NCI-H2107 treated with DMSO at 0.1 percent for 48 hours (cell line): ENCODE measurements at regions not wholly inside any gene's neighbourhood (a gene's known extent, or its start where the extent isn't known, plus 50 kb on each side); places are given as distances from the start of the nearest gene placed in this dataset.

Source experiments
- DNase-seq: peaks from one replicate; lab custom pipeline; 2025; ENCODE audit not compliant: unreplicated experiment; lab: John Stamatoyannopoulos, UW

DNA sequence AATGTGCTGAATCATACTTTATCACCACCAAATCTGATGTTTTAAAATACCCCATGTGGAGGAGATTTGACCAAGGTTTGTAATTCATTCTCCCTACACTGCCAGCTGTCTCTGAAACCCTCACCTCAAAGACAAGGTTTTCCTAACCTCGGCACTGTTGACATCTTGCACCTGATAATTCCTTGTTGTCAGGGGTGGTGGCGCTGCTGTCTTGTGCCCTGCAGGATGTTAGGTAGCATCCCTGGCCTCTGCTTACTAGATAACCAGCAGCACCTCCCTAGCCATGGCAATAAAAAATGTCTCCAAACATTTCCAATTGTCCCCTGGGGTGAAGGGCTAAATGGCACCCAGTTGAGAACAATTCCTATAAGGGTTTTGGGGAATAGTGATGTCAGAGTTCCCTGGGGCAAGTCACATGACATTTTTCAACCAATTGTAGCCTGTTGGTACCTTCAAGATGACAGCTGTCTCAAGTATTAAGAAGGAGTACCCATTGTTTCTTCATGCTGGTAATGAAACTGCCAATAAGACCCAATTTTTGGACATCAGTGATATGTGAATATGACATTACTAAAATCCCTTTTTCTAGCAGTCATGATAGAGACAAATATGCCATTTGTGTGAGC is 160.6 kb upstream of the PLCXD3 start:
- no peak for DNase-seq

DNA sequence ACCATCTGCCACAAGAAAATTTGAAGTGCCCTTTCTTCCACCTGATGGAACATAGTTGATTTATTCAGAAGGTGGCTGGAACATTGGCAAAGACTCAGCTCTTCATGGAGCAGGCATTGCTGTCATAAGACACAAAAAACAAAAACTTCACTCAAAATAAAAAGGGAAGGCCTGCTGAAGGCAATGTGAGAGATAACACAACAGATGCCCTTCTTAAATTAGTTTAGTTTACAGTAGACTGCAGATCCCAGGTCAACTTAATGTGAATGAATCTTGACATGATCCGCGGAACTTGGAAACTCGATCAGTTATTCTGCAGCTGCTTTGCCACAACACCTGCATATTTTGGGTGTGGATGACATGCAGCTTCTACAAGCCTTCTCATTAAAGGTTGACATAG is 159.8 kb upstream of the PLCXD3 start:
- DNase-seq = no peak

DNA sequence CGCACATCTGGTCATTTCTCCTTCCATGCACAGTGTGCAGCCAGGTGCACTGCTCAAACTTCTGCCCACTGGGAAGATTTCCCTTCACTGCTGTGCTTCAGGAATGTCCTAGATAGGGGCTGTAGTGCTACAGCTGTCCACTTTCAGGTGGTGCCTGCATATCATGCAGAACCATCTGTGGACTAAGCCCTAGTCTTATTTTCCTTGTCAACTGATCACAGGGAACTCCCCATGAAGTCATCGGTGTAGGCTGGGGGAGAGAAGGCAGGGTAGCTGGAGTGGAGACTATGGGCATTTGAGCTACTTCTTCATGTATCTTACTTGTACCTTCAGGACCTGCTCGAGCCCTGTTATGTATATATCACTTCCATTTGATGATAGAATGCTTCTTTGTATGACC is 150.9 kb upstream of the PLCXD3 start:
- no peak for DNase-seq

DNA sequence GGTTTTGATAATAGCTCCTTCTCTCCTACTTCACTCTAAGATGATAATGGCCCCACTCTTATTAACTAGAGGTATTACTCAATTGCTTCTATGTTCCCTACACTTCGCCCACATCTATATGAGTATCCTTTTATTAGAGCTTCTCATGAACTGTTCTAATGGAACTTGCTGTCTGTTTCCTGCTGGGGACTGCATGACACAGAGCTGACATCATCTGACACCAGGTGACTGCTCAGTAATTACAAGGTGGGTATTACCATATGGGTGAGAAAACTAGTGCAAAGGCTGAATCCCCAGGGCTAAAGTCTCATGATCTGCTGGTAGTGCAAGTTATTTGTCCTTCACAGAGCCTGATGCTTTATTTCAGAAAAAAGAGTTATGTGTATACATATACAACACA is 146.2 kb upstream of the PLCXD3 start:
- DNase-seq = no peak

DNA sequence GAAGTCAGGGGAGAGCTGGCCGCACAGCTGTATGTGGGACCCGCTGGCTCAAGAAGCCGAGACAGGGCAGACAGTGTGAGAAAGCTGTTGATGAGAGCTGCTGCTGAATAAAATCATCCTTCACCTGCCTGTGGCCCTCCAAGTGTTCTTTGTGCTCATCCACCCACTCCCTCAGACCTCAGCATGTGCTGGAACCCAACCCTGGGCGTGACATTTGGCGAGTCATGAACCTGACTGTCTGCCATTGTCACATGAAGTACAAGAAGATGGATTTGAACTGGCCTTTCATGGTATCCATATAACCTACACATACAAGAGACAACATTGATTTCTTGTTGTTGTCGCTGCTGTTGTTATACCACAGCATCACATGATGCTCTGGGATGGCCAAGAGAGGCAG is 139.7 kb upstream of the PLCXD3 start:
- no peak for DNase-seq

DNA sequence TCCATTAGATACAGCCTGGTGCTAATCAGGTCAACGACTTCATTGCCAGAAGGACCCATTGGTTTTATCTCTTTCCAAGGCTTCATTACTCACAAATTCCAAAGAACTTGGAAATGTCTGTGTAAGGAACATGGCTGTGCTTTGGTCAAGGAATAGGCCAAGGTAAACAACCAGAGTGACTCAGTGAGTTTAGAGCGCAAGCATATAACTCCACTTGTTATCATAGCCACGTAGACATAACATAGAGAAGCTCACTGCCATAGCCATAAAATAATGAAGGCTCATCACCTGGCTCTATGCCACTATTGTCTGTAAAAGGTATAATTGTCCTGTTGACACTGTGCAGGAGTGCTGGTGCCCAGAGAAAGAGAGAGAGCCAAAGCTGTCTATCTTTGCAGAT is 139.3 kb upstream of the PLCXD3 start:
- DNase-seq = no peak

DNA sequence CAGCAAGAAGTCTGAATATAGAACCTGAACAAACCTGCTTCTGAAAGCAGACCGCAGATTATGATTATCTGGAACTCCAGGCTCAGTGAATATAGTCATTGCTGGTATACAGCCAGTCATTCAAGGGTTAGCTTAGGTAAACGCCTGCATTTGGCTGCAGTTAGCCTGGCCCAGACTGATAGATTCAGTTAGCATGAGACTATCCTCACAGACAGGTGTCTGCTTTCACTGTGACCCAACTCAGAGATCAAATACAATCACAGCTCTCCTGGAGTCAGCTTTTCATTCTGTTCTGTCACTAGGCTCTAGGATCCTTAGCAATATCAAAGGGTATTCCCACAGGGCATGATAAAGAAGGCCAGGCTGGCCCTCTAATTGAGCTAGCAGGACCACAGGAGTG is 138.6 kb upstream of the PLCXD3 start:
- DNase-seq = no peak

DNA sequence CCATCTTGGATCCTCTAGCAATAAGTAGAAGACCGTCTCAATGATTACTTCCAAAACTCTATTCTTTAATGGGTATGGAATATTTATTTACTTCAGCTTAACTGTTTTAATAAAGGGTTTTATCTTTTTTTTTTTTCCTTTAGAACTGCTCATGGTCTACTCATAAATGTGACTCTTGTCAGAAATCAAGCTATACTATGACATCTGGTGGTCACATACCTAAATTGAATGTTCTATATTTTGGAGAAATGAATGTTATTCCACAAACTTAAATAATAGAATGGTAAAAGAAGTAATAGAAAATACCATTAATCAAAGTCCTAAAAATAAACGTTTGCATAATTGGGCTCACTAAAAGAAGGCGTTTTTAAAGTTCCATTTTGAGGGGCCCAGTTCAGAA is 131.2 kb upstream of the PLCXD3 start:
- no peak for DNase-seq

DNA sequence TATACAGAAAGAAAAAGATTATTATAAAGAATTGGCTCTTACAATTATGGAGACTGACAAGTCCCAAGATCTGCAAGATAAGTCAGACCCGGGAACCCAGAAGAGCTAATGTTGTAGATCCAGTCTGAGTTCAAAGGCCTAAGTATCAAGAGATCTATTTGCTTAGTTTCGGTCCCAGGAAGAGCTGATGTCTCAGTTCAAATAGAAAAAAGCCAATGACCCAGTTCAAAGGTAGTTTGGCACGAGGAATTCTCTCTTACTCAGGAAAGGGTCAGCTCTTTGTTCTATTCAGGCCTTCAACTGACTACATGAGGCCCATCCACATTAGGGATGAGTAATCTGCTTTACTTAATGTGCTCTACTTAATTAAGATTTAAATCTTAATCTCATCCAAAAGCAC is 128.3 kb upstream of the PLCXD3 start:
- no peak for DNase-seq

DNA sequence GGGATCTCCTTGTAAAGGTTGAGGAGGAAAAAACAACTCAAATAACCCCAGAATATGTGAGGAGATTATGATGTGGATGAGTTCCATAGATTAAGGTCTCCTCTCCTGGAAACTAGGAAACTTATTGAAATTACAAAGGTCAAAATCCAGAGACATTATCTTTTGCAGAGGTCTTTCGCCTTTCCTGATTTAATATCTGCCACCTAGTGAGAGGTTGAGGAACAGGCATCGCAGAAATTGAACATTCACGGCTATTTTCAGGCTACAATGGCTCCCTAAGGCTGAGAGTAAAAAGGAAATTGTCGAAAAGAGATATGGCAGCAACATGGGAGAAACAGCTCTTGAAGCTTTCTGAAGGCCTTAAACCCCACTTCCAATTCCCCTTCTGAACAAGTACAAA is 127.5 kb upstream of the PLCXD3 start:
- no peak for DNase-seq

DNA sequence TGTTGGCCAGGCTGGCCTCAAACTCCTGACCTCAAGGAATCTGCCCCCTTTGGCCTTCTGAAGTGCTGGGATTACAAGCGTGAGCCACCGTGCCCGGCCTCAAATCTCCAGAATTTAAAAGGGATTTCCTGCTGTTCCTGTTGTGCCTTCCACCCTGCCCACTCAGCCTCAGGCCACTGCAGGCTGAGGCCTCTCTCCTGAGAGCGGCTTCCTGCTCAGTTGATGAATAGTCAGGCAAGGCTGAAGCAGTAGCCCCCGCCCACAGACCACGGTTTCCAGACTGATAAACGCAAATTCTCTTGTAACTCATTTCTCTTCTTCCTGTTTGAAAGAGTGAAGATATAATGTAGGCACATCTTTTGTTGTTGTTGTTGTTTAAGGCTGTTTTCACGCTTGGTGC is 127.0 kb upstream of the PLCXD3 start:
- no peak for DNase-seq

DNA sequence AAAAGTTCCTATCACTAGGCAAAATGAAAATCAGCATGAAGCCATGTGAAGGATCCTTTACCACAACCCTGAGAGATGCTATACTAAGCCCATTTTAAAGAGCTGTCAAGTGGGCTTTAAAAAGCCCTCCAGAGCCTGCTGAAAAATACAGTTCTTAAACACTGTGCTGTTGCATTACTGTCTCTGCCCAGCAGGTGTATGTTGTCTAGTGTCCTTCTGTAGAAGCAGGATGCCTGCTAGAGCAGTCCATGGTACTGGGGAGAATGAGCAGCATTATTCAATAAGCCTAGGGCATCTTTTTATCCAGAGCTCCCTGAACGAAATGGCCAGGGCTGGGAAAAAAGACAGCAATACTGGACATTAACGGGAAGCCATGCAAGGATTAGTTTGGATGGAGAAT is 126.2 kb upstream of the PLCXD3 start:
- peak; percentile 42 for DNase-seq

DNA sequence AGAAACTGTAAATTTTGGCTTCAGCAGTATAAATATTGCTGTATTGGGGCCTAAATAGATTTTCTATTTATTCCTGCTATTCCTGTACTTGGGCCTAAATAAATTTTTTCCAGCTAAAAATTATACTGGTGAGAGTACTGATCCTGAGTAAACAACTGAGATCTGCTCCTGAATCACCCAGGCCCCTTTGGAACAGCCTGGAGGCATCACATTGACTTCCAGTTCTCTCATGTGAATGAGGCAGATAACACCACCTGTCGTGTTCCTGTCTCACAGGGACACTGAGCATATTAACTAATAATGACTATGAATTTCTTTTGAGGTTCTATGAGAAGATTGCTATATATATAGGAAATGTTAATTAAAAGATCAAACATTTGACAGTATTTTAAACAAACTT is 119.5 kb upstream of the PLCXD3 start:
- no peak for DNase-seq

DNA sequence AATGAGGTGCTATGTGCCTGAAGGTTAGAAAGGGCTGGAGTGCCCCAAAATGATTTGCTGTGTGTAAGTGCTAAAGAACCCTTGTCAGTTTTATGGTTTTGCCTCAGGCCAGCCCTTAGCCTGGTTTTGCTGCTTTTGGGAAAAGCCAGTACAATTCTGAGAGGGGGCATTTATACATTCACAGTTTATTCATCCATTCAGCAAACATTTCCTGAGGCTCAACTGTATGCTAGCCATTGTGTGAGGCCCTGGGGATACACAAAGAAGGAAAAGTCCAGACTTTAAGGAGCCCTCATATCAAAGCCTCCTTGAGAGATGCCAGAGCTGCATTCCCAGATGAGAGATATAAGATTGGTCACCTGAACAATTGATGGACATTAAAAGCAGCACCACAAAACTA is 115.2 kb upstream of the PLCXD3 start:
- DNase-seq = no peak

DNA sequence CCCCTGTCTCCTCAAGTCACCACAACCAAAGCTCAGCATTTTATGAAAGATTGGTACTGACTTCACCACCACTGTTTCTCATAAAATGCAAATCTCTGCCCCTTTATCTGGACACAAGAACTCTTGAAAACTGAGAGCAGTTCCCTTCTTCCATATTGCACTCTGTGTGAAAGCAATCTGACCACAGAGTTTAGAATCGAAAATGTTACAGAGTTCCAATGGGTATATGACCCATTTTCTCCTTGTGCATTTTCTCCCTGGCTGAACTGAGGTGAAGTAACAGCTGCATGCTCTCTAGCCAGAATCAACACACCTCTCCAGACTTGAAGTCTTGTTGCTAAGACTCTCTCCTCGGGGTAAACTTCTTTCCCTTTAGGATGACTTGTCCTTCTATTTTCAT is 111.0 kb upstream of the PLCXD3 start:
- no peak for DNase-seq

DNA sequence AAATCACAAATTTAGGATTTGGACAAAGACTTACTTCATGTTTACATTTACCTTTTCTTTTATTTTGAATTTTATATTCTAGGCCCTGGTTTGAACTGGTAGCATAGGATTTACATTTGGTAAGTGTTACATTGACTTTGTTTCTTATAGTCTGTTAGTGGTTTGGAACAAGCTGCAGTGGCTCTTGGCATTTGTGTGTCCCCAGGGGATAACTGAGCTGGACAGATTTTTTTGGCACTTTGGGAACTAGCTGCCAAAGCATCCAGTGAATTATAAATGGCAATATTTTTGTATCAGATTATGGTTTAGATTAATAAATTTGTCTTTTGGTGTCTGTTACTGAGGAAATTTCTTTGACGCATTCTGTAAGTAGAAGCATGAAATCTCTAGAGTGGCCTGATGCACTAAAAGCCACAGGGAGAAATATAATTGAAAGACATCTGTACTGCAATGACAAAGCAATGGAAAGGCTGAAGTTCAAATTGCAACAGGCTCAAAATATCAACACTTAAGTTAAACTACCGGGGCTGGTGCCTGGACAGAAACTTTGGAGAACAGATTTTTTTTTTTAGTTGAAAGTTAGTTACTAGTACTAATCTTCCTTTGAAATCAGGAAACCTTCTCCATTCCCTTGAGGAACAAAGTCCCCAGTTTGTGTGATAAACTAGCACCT is 107.6 kb upstream of the PLCXD3 start:
- DNase-seq = no peak

DNA sequence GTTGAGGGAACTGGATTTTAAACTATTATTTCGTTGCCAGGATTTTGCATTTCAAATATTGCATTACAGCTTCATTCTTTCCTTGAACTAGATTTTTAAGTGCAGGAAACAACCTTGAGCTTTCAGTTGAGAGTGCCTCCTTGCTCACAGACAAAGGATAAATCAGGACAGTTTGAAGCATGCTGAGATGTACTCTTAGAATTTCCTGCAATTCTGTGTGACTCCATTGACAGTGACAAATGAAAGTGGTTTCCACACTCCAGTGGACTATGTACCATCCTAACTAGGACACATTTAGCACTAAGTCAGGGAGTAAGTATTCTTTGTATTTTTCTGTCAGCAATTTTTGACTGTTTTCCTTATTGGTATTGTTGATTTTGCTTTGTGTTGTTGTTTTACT is 100.0 kb upstream of the PLCXD3 start:
- no peak for DNase-seq

DNA sequence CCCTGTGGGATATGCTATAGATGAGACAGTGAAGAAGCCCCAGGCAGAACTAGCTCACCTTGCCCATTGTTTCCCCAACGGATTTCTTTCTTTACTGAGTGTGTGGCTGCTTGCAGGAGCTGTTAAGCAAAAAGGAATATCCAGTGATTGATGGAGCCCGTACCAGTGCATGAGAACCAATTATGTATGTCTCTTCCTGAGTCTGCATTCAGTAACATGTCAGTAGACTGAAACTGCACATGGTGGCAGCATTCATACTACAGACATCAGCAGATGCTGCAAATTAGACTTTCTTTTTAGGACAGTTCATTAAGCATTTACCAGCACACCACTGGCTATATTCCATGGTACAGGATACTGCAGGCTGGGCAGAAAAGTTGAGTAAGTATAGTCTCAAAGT is 90.3 kb upstream of the PLCXD3 start:
- no peak for DNase-seq

DNA sequence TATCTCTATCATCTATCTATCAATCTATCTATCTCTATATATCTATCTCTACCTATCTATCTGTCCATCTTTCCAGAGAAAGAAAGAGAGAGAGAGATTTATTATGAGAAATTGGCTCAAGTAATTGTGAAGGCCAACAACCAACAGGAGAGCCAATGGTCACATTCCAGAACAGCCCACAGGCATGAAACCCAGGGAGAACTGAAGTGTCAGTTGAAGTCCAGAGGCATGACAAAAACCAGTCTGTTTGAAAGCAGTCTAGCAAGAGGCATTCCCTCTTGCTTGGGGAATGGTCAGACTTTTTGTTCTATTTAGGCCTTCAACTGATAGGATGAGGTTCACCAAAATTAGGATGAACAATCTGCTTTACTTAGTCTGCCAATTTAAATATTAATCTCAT is 87.6 kb upstream of the PLCXD3 start:
- DNase-seq = no peak

DNA sequence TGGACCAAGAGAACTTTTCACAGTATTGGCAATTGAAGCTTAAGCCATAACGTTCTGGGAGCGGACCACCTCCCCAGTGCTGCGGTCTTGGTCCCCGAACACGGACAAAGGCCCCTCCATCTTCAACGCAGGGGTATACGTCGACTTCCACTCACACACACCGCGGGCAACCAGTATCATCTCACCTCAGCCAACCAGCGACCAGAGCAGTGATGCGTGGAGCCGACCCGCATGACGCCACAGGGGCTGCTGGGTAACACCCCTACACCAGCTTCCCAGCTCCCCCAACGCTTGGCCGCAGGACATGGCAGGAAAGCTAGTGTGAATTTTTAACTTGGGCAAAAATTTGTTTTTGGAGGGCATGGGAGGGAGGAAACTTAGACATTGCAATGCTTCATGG is 77.3 kb upstream of the PLCXD3 start:
- no peak for DNase-seq

DNA sequence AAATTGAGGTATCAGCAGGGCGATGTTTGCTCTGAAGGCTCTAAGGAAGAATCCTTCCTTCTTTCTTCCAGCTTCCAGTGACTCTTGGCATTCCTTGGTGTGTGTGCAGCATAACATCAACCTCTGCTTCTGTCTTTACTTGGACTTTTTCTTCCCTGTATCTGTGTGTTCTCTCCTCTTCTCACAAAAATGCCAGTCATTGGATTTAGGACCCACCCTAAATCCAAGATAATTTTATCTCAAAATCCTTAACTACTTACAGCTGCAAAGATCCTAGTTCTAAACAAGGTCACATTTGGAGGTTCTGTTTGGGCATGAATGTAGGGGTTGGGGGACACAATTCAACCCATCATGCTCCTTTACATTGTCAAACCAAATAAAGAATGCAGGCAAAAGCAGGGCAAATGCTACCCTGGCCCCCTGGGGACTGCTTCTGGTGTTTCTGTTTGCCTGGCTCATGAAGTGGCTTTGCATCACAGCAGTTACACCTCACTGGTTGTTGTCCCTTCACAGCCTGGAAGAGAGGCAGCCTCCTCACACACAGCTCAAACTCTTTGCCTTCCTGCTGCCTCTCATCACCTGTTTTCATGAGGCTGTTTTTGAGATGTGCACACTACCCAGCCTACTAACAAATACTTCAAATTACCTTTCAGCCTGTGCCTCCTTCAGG is 64.8 kb upstream of the PLCXD3 start:
- DNase-seq = no peak

DNA sequence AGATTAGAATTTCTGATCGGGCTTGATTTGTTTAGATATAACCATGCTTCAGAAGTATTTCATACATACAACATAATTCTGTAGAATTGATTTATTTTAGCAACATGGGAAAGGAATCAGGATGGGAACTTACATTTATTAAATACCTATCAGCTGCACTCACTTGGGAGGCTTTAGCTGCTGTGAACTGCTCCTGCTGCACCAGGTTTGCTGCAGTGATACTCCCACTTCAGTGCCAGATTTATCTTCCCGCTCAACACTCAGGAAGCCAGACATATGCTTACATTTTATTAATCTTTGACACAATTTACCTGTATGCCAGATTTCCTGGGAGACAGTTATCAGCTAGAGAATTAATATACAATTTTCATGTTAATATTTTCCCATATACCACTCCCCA is 64.0 kb upstream of the PLCXD3 start:
- no peak for DNase-seq
